SK-N-SH treated with all-trans-retinoic acid at 6 μM for 48 hours (cell line): ENCODE measurements at regions not wholly inside any gene's neighbourhood (a gene's known extent, or its start where the extent isn't known, plus 50 kb on each side); places are given as distances from the start of the nearest gene placed in this dataset.

Experiments used
- ATAC-seq: fragments of 200-7000 bp; cut with Tn5 transposase; 3 replicates; pipeline ENCODE4 v1.9.1; 2020; ENCODE audit warnings: mild to moderate bottlenecking, moderate library complexity
- ARNTL ChIP-seq: fragments of 450-650 bp; formaldehyde crosslinking; IDR thresholded peaks from 2 replicates; pipeline ENCODE4 v1.5.0; 2020; ENCODE audit warnings: low read depth, mild to moderate bottlenecking, moderate library complexity, borderline replicate concordance
- BACH2 ChIP-seq: fragments of 250-450 bp; sonication (Bioruptor Pico); IDR thresholded peaks from 2 replicates; pipeline ENCODE4 v1.9.0; 2021; ENCODE audit warnings: mild to moderate bottlenecking, borderline replicate concordance
- CREB5 ChIP-seq: fragments of 250-450 bp; sonication (Bioruptor Pico); IDR thresholded peaks from 2 replicates; pipeline ENCODE4 v1.5.1; 2020; ENCODE audit warnings: low read depth, mild to moderate bottlenecking, moderate library complexity
- CSDC2 ChIP-seq: fragments of 250-450 bp; sonication (Bioruptor Pico); IDR thresholded peaks from 2 replicates; pipeline ENCODE4 v1.5.0; 2020; ENCODE audit warnings: mild to moderate bottlenecking, moderate library complexity
- CSRNP3 ChIP-seq: fragments of 250-450 bp; sonication (Bioruptor Pico); IDR thresholded peaks from 2 replicates; pipeline ENCODE4 v1.5.1; 2021; ENCODE audit warnings: mild to moderate bottlenecking, moderate library complexity
- GLIS3 ChIP-seq: fragments of 250-450 bp; sonication (Bioruptor Pico); IDR thresholded peaks from 2 replicates; pipeline ENCODE4 v1.5.0; 2020; ENCODE audit warnings: mild to moderate bottlenecking, moderate library complexity
- ISL1 ChIP-seq: fragments of 250-450 bp; sonication (Bioruptor Pico); IDR thresholded peaks from 2 replicates; pipeline ENCODE4 v2.1.2; 2022; ENCODE audit warnings: mild to moderate bottlenecking, moderate library complexity
- OSR1 ChIP-seq: fragments of 250-450 bp; sonication (Bioruptor Pico); IDR thresholded peaks from 2 replicates; pipeline ENCODE4 v1.8.0; 2022; ENCODE audit warnings: moderate library complexity, mild to moderate bottlenecking, inconsistent platforms
- PATZ1 ChIP-seq: fragments of 250-450 bp; sonication (Bioruptor Pico); IDR thresholded peaks from 2 replicates; pipeline ENCODE4 v1.8.0; 2020; ENCODE audit warnings: mild to moderate bottlenecking, moderate library complexity, borderline replicate concordance
- POU6F1 ChIP-seq: fragments of 250-450 bp; sonication (Bioruptor Pico); IDR thresholded peaks from 2 replicates; pipeline ENCODE4 v1.8.0; 2021; ENCODE audit warnings: low read depth, mild to moderate bottlenecking, moderate library complexity, borderline replicate concordance
- PPARA ChIP-seq: fragments of 250-450 bp; sonication (Bioruptor Pico); IDR thresholded peaks from 2 replicates; pipeline ENCODE4 v1.5.0; 2020; ENCODE audit warnings: mild to moderate bottlenecking, borderline replicate concordance
- RARB ChIP-seq: fragments of 250-450 bp; sonication (Bioruptor Pico); IDR thresholded peaks from 2 replicates; pipeline ENCODE4 v1.8.0; 2021; ENCODE audit warnings: mild to moderate bottlenecking, moderate library complexity
- SNAI2 ChIP-seq: fragments of 250-450 bp; sonication (Bioruptor Pico); IDR thresholded peaks from 2 replicates; pipeline ENCODE4 v1.5.0; 2020; ENCODE audit warnings: mild to moderate bottlenecking, moderate library complexity
- TCF4 ChIP-seq: fragments of 250-450 bp; sonication (Bioruptor Pico); IDR thresholded peaks from 2 replicates; pipeline ENCODE4 v1.8.0; 2021; ENCODE audit warnings: mild to moderate bottlenecking, moderate library complexity, borderline replicate concordance
- TOX ChIP-seq: fragments of 250-450 bp; sonication (Bioruptor Pico); IDR thresholded peaks from 2 replicates; pipeline ENCODE4 v1.8.0; 2021; ENCODE audit warnings: mild to moderate bottlenecking, moderate library complexity, borderline replicate concordance
- ZC3H10 ChIP-seq: fragments of 250-450 bp; sonication (Bioruptor Pico); IDR thresholded peaks from 2 replicates; pipeline ENCODE4 v1.5.1; 2021; ENCODE audit warnings: mild to moderate bottlenecking, moderate library complexity
- ZFP3 ChIP-seq: fragments of 250-450 bp; sonication (Bioruptor Pico); IDR thresholded peaks from 2 replicates; pipeline ENCODE4 v1.5.0; 2020; ENCODE audit warnings: mild to moderate bottlenecking, moderate library complexity
- ZFP30 ChIP-seq: fragments of 450-650 bp; formaldehyde crosslinking; IDR thresholded peaks from 2 replicates; pipeline ENCODE4 v1.5.0; 2022; ENCODE audit warnings: mild to moderate bottlenecking, moderate library complexity
- ZNF565 ChIP-seq: fragments of 450-650 bp; formaldehyde crosslinking; conservative IDR thresholded peaks from 2 replicates; pipeline ENCODE4 v1.5.0; 2020; ENCODE audit warnings: low read depth, mild to moderate bottlenecking, moderate library complexity
- ZNF70 ChIP-seq: fragments of 450-650 bp; formaldehyde crosslinking; IDR thresholded peaks from 2 replicates; pipeline ENCODE4 v1.5.0; 2020; ENCODE audit warnings: mild to moderate bottlenecking, moderate library complexity
- ZNF8 ChIP-seq: fragments of 450-650 bp; formaldehyde crosslinking; IDR thresholded peaks from 2 replicates; pipeline ENCODE4 v1.5.0; 2020; ENCODE audit warnings: mild to moderate bottlenecking, moderate library complexity

- TF ChIP-seq TOX (CRISPR knock-in tag) (no peak), RARB (CRISPR knock-in tag) (no peak), CREB5 (CRISPR knock-in tag) (no peak), ISL1 (CRISPR knock-in tag) (no peak), ZNF565 (no peak)
- no peak for ATAC-seq
Measured at GRCh38 chr12:127148318-127148717, 1118.7 kb upstream of the TMEM132C start.

- ATAC-seq, result no peak; the same call in 2 of the 3 replicates
- TF ChIP-seq SNAI2 (CRISPR knock-in tag) (no peak), ARNTL (CRISPR knock-in tag) (no peak), PATZ1 (no peak), OSR1 (no peak), ZFP30 (CRISPR knock-in tag) (no peak), PPARA (CRISPR knock-in tag) (no peak), GLIS3 (CRISPR knock-in tag) (no peak), ZFP3 (CRISPR knock-in tag) (no peak), ZC3H10 (CRISPR knock-in tag) (no peak), BACH2 (CRISPR knock-in tag) (no peak), ZNF70 (CRISPR knock-in tag) (no peak), TCF4 (CRISPR knock-in tag) (no peak), RARB (CRISPR knock-in tag) (no peak), ZNF565 (no peak), CREB5 (CRISPR knock-in tag) (no peak), CSRNP3 (CRISPR knock-in tag) (no peak), CSDC2 (CRISPR knock-in tag) (no peak), TOX (CRISPR knock-in tag) (no peak), ZNF8 (CRISPR knock-in tag) (no peak)
Measured at GRCh38 chr12:127149226-127149964, 1117.6 kb upstream of the TMEM132C start.

- TF ChIP-seq SNAI2 (CRISPR knock-in tag) (no peak), ZNF70 (CRISPR knock-in tag) (no peak), CSRNP3 (CRISPR knock-in tag) (no peak), ISL1 (CRISPR knock-in tag) (no peak), POU6F1 (CRISPR knock-in tag) (no peak)
- no peak for ATAC-seq
Measured at GRCh38 chr12:127150028-127150427, 1116.9 kb upstream of the TMEM132C start.
